Heart left ventricle (tissue), 13 donors: ENCODE measurements at regions not wholly inside any gene's neighbourhood (a gene's known extent, or its start where the extent isn't known, plus 50 kb on each side); places are given as distances from the start of the nearest gene placed in this dataset.

Experiments
- POLR2A ChIP-seq, 2 donors: fragments of 450-650 bp; IDR thresholded peaks; one replicate each; pipeline ENCODE4 v1.6.1; 2017; ENCODE audit warnings: antibody characterized with exemption in 2 of 2, mild to moderate bottlenecking in 2 of 2, moderate library complexity in 2 of 2
- TF ChIP-seq, protein P1 (sequence below), 12 donors: fragments of 200-600 bp; sonication (generic) in 4 of 12; IDR thresholded peaks; one replicate each; pipeline versions ENCODE4 v1.5.0 to v1.8.0; 2018 to 2022; ENCODE audit warnings: antibody characterized with exemption in 12 of 12, mild to moderate bottlenecking in 5 of 12
- donor health status: ischemic (EF 13 %, LVEDD 7.1; RV severe dilation, severe dysfunction).
- donor health status: DM: no; HTN: yes; CAD: no.
- donor health status: DM: no; HTN: no; CAD: no.
- donor health status: ischemic (EF 25% LVEDD 6.9; RV normal size, moderate dysfunction).
- donor health status: ischemic (EF 25% LVEDD 5.7; RV mildly dilated, moderate dysfunction).
- donor health status: ischemic (EF 35%, LVEDD 5.7; RV mildly dilated, moderate dysfunction).
- donor health status: nonischemic (EF 11% LVEDD 7.7; RV severe dilation, severe dysfunction).
- donor health status: DM: yes; HTN: yes; CAD: no.
- donor health status: PGD.
- donor health status: ischemic (EF 29% LVEDD 5.4; RV normal size, mild dysfunction).
- donor health status: nonischemic (EF 23%, LVEDD 6.1; RV moderate dilation, normal function).

DNA sequence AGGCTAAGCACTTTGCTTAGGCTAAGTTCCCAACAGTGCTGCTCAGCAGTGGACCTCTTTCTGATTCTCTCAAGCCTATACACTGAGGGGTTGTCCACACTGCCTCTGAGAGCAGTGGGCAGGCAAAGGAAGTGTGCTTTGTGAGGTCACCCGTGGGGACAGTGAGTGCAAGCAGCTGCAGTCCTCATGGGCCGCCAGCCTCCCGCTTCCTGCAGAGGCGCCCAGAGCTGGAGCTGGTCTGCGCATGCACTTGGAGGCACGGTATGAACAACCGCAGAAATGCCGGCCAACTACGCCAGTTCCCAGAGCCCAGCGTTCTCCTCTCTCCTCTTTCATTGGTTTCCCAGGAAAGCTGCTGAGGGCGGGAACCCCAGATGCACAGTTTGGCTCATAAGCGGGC, 149.5 kb upstream of the DLX2 start:
- TF ChIP-seq, protein P1, sequence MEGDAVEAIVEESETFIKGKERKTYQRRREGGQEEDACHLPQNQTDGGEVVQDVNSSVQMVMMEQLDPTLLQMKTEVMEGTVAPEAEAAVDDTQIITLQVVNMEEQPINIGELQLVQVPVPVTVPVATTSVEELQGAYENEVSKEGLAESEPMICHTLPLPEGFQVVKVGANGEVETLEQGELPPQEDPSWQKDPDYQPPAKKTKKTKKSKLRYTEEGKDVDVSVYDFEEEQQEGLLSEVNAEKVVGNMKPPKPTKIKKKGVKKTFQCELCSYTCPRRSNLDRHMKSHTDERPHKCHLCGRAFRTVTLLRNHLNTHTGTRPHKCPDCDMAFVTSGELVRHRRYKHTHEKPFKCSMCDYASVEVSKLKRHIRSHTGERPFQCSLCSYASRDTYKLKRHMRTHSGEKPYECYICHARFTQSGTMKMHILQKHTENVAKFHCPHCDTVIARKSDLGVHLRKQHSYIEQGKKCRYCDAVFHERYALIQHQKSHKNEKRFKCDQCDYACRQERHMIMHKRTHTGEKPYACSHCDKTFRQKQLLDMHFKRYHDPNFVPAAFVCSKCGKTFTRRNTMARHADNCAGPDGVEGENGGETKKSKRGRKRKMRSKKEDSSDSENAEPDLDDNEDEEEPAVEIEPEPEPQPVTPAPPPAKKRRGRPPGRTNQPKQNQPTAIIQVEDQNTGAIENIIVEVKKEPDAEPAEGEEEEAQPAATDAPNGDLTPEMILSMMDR (IDR thresholded peaks at IDR 0.05), result no peak
- TF ChIP-seq POLR2A (IDR thresholded peaks at IDR 0.05), result peak in 1 of 2 donors; percentile 24
